ENCODE measurements at regions not wholly inside any gene's neighbourhood (a gene's known extent, or its start where the extent isn't known, plus 50 kb on each side); places are given as distances from the start of the nearest gene placed in this dataset.

- TF ChIP-seq, protein P1, sequence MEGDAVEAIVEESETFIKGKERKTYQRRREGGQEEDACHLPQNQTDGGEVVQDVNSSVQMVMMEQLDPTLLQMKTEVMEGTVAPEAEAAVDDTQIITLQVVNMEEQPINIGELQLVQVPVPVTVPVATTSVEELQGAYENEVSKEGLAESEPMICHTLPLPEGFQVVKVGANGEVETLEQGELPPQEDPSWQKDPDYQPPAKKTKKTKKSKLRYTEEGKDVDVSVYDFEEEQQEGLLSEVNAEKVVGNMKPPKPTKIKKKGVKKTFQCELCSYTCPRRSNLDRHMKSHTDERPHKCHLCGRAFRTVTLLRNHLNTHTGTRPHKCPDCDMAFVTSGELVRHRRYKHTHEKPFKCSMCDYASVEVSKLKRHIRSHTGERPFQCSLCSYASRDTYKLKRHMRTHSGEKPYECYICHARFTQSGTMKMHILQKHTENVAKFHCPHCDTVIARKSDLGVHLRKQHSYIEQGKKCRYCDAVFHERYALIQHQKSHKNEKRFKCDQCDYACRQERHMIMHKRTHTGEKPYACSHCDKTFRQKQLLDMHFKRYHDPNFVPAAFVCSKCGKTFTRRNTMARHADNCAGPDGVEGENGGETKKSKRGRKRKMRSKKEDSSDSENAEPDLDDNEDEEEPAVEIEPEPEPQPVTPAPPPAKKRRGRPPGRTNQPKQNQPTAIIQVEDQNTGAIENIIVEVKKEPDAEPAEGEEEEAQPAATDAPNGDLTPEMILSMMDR (conservative IDR thresholded peaks at IDR 0.05; ENCODE audit: low read depth in 2 of 2) = no peak
- TF ChIP-seq EZH2phosphoT487 (IDR thresholded peaks at IDR 0.05; ENCODE audit: unreplicated experiment) (no peak), JUNB (IDR thresholded peaks at IDR 0.05; ENCODE audit: unreplicated experiment) (no peak), EZH2 (IDR thresholded peaks at IDR 0.05; ENCODE audit: low read depth, unreplicated experiment) (no peak)
- TF ChIP-seq, protein P2, sequence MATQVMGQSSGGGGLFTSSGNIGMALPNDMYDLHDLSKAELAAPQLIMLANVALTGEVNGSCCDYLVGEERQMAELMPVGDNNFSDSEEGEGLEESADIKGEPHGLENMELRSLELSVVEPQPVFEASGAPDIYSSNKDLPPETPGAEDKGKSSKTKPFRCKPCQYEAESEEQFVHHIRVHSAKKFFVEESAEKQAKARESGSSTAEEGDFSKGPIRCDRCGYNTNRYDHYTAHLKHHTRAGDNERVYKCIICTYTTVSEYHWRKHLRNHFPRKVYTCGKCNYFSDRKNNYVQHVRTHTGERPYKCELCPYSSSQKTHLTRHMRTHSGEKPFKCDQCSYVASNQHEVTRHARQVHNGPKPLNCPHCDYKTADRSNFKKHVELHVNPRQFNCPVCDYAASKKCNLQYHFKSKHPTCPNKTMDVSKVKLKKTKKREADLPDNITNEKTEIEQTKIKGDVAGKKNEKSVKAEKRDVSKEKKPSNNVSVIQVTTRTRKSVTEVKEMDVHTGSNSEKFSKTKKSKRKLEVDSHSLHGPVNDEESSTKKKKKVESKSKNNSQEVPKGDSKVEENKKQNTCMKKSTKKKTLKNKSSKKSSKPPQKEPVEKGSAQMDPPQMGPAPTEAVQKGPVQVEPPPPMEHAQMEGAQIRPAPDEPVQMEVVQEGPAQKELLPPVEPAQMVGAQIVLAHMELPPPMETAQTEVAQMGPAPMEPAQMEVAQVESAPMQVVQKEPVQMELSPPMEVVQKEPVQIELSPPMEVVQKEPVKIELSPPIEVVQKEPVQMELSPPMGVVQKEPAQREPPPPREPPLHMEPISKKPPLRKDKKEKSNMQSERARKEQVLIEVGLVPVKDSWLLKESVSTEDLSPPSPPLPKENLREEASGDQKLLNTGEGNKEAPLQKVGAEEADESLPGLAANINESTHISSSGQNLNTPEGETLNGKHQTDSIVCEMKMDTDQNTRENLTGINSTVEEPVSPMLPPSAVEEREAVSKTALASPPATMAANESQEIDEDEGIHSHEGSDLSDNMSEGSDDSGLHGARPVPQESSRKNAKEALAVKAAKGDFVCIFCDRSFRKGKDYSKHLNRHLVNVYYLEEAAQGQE (IDR thresholded peaks at IDR 0.05; ENCODE audit: unreplicated experiment) = no peak
Measured at GRCh38 chr13:109924376-109924775, 138.0 kb upstream of the IRS2 start.
